Fibroblast of the conjunctiva (primary cell): ENCODE measurements at regions not wholly inside any gene's neighbourhood (a gene's known extent, or its start where the extent isn't known, plus 50 kb on each side); places are given as distances from the start of the nearest gene placed in this dataset.
A peak's percentile ranks its signal among the peaks of the same experiment; 100 is the strongest.

Experiments used
- DNase-seq: peaks from one replicate; pipeline ENCODE4 v3.0.0-alpha.2; 2010; ENCODE audit warnings: low read depth

DNA sequence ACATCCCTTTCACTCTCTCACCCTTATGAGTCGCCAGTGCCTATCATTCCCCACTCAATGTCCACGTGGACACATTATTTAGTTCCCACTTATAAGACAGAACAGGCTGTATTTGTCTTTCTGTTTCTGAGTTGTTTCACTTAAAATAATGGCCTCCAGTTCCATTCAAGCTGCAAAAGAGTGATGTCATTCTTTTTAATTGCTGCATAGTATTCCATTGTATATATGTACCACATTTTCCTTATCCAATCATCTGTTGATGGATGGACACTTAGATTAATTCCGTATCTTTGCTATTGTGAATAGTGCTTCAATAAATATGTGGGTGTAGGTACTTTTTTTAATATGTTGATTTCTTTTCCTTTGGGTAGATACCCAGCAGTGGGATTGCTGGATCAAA is 79.1 kb downstream of the ZNF365 start:
- DNase-seq = no peak

DNA sequence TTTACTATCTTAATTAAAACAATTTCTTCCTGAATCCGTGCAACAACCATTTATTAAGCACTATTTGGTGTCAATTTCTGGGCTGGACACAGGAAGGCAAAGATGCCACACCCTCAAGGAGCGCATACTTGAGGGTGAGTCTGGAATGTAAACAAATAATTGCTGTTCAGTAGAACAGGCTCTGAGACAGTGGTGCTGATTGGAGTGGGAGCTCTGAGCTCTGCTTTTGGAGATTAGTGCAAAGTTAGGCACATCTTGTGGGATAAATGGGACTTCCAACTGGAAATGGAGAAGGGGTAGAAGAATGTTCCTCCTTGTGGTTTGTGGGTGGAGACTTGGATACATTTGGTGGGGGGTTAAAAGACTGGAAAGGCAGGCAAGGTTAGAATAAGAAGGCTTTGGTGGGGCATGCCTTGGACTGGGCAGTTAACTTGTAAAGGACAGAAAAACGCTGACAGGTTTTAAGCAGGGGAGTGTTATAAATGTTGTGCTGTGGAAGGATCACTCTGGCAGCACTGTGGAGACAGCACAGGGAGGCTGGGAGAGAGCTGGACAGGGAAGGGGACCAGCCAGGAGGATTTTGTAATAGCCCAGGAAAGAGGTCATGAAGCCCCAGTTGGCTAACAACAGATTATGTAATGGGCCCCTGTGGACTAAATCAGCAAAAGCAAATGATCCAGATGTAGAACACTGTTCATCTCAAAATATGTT is 80.7 kb downstream of the ZNF365 start:
- DNase-seq = no peak

DNA sequence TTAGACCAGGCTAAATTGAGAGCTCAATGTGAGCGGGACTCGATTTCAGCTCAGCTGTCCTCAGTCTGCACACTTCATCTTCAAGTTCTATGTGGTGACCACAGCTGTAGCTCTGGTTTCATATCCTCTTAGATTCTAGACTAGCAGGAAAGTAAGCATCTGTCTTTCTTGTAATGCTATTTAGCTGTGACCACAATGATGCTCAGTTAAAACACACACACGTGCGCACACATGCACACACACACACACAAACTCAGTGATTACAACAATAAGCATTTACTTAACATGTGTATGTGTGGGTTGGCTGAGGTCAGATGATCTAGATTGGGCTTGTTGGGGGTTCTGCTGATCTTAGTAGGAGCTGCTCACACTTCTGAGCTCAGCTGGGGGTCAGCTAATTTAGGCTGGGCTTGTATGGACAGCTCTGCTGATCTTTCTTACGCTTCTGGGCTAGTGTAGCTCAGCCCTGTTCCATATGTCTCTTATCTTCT is 82.5 kb downstream of the ZNF365 start:
- no peak for DNase-seq

DNA sequence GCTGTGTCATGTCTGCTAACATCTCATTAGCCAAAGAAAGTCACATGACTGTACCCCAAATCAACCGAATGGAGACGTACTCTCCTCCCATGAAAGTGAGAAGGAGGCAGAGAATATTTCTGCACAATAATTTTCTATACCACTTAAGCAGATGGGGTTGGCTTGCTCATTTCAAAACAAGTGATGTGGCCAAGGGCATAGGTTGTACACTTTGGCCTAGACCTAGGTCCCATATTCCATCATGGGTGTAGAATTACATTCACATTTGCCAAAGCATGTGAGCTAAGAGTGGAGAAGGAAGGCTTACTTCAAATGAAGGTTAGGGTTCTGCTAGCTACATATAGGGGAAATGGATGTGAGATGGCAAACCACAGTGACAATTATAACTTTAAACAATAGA is 83.0 kb downstream of the ZNF365 start:
- DNase-seq = no peak

DNA sequence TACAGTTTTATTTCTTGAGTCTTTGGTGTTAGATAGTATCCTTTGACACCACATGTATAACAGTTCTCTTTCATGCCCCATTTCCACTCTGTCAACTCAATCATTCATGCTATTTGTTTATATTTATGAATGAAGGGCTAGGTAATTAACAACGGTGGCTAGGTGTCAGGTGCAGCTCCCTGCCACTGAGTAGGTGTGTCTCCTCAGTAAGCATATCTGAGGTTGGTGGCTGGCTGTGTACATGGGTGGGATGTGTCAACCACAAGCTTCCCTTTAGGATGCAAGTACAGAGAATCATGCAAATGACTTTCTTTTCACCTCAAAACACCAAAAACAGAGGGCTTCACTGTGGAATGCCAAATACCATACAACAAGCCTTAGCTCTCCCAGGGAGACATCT is 83.4 kb downstream of the ZNF365 start:
- no peak for DNase-seq

DNA sequence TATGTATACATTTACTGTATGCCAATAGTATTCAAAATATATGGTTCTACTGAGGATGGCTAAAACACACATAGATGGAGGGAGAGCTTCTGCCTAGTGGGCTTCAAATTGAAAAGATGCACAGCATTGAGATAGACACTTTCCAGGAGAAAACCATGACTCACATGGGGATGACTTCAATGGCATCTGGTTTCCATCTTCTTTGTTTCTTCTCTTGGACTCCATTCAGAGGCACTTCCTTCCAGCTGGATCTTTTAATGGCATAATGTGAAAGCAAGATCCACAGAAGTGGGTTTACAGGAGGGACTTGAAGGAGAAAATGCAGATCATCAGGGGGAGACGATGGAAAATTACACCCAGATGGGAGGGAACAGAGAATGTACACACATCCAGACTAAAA is 84.9 kb downstream of the ZNF365 start:
- peak; percentile 46 for DNase-seq

DNA sequence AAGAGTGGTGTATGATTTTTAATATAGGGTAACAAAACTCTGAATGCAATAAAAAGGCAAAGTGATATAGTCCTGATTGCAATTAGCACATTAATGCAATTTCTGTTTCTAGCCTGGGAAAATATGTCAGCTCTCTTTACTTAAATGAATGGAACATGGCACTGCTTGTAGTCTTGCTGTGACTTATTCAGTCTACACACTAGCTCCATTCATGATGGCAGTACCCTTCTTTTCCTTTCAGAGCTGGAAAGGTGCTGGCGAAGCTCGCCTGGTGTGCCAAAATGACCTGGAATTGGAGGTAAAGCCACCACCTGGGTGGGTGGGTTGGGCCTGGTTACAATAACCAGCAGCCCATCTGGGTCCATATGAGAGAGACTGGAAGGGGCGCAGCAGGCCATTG is 85.3 kb downstream of the ZNF365 start:
- DNase-seq = no peak

DNA sequence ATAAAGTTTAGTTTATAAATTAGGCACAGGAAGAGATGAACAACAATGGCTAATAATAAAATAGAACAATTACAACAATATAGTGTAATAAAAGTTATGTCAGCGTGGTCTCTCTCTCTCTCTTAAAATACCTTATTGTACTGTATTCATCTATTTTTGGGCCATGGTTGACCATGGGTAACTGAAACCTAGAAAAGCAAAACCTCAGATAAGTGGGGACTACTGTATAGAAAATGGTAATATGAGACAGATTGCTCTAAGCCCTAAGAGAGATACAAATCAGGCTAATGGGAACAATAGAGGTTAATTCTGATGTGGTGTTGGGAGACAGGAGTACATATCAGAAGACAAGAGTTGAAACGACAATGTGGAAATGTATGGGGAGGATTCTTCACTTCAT is 86.2 kb downstream of the ZNF365 start:
- DNase-seq = no peak

DNA sequence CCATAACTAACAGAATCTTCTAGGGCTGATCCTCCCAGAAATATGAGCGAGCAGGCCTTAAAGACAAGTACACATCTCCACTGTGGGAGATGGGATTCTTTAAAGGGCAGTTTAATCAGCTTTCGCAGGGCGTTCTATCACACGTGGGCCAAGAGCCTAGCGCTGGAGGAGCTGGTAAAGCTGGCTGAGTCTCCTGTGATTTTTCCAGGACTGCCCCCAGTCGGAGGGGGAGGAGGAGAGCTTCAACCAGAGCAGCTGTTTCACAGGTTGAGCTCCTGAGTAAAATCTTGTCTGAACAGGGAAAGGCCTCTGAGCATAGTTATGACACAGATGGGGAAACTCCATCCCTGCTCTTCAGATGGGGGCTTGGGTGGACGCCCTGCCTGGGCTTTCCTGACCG is 87.0 kb downstream of the ZNF365 start:
- DNase-seq = no peak

DNA sequence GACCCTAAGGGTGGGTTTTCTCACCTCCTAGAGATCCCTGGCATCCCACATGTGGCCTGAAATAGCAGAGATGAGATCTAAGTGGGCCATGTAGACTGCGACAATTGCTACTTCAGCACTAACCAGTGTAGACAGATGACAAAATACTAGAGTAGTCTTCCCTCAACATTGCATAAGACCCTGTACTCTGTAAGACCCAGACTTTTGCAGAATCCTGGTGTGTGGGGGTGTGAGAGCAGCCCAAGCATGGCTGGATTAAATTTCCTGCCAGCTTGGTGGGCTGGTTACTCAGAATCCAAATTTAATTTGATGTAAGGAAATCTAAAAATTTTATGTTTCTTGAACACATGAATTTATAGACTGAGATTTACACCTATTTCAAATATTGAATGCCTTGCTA is 88.3 kb downstream of the ZNF365 start:
- no peak for DNase-seq

DNA sequence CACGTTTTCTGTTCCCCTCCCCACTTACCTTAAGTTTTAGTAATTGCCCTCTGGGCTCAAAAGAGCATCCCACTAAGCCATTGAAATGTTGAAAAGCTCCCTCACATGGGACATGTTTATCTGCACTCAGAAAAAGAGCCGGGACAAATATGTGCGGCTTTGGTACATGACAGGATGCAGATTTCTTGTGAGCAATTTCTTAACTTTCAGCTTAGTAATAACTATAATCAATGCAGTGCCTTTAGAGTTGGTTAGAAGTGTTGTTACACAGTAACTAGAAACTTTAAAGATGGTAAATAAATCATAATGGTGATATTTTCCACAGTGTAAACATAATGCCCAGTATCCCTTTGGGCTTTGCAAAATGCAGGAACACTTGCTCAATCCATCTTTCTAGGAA is 89.2 kb downstream of the ZNF365 start:
- DNase-seq = no peak

DNA sequence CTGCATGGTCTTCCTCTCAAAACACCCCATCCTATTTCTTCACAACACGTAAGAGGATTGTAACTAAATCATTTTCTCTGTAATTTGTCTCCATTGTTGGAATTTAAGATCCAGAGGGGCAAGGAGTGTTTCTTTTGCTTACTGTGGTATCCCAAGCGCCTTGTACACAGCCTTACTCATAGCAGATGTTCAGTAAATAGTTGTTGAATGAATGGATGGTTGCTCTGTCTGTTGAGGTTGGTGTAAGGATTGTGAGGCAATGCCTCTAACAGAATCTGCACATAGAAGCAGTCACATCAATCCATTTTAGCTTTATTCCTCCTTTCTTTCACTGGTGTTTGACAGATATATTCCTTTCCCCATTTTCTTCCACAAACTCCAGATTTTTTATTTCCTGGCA is 90.1 kb downstream of the ZNF365 start:
- no peak for DNase-seq

DNA sequence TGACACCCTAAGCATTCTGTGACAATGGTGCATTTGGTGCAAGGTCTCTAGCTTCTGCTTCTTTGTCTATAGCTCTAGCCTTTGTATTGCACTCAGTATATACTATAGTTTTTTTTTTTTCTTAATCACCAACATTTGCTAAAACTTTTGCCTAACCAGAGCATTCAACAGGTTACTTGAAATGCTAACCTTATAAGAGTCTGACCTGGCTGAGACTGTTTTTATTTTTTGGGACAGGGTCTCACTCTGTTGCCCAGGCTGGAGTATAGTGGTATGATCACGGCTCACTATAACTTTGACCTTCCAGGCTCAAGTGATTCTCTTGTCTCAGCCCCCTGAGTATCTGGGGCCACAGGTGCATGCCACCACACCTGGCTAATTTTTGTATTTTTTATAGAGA is 92.4 kb downstream of the ZNF365 start:
- DNase-seq = no peak

DNA sequence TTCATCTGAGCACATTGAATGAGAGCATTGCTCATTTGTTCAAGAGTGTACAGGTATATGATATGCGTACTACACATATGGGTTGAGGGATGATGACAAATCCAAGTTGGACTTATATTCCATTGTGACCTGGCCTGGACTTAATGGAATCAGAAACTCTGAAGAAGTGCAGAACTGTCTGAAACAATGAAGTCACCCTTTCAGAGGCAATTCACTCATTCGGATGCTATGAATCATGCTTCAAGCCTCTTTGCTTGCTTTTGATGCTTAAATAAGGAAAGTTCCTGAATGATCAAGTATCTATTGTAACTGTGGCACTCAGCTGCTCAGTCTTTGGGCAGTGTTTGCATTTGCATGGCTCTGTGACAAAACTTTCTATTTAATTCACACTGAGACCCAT is 93.4 kb downstream of the ZNF365 start:
- DNase-seq = no peak

DNA sequence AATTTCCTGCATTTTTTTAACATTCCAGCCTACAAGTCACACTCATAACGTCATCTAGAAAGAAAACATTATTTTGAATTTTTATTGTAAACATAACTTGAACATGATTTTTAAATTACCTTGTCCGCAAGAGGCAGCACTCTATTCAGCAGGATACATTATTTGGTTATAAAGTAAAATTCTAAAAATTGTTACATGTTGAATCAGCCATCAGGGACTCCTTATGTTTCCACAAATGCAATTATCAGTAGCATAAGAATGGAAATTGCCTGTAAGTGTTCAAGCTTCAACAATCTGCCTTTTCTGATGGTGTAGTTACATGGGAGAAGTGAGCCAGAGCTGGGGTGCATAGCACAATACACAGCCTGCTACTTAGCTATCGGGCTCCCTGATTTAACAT is 97.5 kb downstream of the ZNF365 start:
- DNase-seq = no peak

DNA sequence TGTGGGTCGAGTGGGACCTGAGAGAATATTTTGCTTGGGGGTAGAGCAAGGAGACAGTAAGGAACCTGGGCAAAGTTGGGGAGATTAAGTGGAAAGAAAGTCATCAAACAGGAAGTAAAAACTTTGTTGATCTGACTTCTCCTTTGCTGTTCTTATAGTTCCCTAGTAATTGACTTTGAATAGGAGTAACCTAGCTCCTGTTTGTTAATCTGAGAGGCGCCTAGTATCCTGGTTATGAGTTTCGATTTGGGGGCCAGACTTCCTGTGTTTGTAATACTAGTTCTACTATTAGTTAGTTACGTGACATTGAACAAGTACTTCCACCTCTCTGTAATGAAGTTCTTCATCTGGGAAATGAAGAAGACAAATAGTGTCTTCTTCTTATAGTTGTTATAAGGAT is 99.1 kb downstream of the ZNF365 start:
- no peak for DNase-seq

DNA sequence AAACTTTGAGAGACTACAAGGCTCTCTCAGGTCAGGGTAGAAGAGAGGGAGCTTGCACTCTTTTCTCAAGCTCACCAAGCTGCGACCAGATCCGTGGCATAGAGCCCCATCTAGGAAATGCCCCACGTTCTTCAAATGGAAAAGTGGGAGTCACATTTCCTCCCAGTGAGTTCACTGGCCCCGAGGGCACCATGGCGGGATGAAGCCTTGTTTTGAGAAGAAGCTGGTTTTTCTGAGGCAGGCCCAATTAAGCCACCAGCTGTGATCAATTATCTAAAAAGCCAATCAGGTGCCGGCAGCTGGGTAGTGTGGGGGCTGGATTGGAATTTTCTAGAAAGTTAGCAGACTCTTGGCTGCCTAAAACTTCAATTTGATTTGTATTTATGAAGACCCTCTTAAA is 101.4 kb downstream of the ZNF365 start:
- no peak for DNase-seq

DNA sequence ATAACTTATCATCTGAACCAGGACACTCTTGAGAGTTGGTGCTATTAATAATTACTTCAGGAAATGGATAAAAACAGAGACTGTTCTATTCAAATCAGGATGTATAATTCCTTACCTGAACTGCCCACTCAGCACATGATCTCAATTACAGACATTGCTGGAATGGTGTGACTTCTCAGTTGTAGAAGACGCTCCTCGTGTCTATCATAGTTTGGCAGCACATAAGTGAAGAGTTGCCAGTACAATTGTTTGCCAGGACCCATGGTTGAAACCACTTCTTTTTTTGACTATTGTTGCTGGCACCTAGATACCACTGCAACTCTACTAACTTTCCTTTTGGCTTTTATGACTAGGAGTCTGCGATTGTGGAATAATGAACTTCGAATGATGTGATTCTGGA is 105.4 kb downstream of the ZNF365 start:
- DNase-seq = no peak

DNA sequence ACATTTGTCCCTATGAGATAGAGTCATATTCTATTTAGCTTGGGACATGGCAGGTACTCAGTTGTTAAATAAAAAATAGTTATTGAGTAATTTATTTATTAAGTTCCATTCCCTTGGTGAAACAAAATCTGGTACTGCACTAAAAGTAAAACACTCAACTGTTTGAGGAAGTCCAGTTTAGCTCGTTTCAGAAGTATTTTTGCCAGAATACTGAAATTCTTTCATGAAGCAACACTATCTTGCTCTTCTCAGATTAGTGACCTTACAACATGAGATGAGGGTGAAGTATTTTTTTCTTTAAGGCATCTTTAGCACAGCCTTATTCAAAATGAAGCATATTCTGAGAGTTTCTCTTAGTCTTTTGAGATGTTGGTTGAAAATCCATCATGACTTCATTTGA is 106.0 kb downstream of the ZNF365 start:
- no peak for DNase-seq

DNA sequence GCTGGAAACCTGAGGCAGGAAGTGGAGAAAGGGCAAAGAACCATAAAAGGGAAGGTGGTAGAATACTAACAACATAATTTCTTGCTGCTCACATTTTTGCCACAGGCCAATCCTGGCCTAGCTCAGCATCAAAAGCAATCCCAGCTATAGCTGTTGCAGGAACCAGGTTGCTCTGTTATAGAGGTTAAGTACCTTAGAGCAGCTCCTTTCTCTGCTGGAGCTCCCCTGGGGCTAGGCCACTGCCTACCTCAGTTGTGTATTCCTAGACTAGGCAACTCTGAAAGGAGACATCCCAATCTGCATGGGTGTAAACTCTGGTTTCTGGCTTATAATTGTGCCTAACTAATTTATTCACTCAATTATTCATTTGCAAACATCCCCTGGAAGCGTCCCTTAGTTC is 108.4 kb downstream of the ZNF365 start:
- no peak for DNase-seq

DNA sequence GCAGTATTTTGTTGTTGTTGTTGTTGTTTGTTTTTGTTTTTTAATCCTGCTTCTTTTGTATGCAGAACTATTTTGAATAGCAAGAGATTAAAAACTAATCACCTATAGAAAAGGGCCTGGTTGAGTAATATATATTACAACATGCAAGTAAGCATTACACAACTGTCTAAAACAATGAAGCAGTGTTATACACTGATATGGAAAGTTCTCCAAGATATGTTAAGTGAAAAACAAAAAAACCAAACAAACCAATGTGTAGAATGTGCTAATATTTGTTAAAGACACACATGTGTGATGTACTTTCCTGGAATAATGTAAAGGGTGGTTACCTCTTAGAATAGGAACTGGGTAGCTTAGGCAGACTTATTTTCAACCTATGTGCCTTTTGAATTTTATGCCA is 117.4 kb downstream of the ZNF365 start:
- no peak for DNase-seq

DNA sequence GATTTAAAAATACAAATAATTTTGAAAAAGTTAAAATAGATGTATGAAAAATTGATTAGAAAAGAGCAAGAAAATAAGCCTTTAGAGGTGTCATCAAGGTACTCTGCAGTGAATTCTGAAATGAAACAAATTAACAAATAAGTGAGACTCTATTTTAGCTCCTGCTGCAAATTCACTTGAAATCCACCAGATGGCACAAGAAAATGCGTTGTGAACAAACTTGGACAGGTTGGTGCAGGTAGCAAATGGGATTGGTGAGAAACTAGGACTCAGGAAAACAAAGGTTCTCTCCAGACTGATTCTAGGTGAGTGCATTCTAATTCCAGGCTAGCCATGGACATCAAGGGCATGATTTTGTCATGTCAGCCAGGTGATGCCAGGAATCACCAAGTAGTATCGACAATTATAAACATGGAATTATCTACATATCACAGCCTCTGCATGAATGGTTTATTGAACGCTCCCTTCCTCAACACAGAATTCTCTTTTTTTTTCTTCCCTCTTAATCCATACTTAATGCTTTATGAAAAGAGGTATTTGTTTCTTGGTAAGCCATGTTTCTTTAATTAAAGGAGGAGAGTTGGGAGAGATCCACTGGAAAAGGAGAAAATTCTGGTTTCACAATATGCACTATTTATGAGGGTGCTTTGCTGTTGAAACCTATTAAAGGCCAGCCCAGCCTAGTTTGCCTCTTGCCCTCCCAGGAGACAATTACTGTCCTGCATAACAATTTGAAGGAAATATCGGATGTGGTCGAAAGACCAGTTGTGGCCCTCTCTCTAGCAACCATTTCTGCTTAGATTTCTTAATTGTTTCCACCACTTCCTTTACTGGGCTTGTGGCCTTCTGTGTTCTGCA is 118.1 kb downstream of the ZNF365 start:
- DNase-seq = no peak

DNA sequence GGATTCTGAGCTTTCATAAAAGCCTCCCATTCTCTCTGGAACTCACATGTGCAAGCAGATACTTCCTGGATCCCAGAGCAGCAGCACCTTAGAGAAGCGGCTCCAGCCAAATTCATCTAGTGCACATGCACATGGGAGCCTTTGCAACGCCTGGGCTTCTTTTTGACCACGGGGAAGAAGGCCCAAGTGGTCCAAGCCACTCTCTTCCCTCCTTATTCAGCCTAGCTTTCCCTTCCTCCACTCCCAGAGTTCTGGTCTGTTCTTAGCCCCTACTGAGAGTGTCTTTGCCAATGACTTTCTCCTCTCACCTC is 118.7 kb downstream of the ZNF365 start:
- no peak for DNase-seq

DNA sequence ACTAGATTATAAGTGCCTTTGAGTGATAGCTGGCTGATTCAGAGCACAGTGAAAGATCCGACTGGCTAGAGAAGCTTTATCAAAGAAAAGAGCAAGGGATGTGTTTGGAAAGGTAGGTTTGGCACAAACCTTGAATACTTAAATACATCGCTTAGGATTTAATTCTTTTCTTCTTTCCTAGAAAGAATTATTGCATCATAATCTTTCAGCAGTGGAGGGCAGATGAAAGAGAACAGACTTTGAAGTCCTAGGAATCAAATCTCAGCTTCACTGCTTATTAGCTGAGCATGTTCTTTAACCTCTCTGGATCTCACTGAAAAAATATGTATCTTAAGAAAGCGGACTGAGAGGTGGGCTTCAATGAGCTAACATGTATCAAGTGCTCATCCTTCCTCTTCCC is 122.8 kb downstream of the ZNF365 start:
- no peak for DNase-seq
